DOHH2 (cell line): ENCODE measurements at regions not wholly inside any gene's neighbourhood (a gene's known extent, or its start where the extent isn't known, plus 50 kb on each side); places are given as distances from the start of the nearest gene placed in this dataset.

Experiments used
- CTCF ChIP-seq: fragments of 200-600 bp; sonication (generic); IDR thresholded peaks from one replicate; pipeline ENCODE4 v1.5.1; 2014; ENCODE audit warnings: antibody characterized with exemption, mild to moderate bottlenecking, low read depth, low read length; ENCODE audit not compliant: poor library complexity, severe bottlenecking
- EZH2phosphoT487 ChIP-seq: fragments of 200-600 bp; sonication (generic); IDR thresholded peaks from 2 replicates; pipeline ENCODE4 v1.6.1; 2017; ENCODE audit warnings: borderline replicate concordance, mild to moderate bottlenecking, antibody characterized with exemption, low read length, moderate library complexity, mixed read lengths

- TF ChIP-seq CTCF (peak; percentile 33), EZH2phosphoT487 (no peak)
Observed at GRCh38 chr21:34020005-34020847, 53.2 kb upstream of the MRPS6 start.
